ENCODE measurements at regions not wholly inside any gene's neighbourhood (a gene's known extent, or its start where the extent isn't known, plus 50 kb on each side); places are given as distances from the start of the nearest gene placed in this dataset.
A peak's percentile ranks its signal among the peaks of the same experiment; 100 is the strongest.
"Not testable (repeated sequence)": the region's sequence is repeated elsewhere in the genome, so short reads cannot be mapped to it uniquely, and the experiment has no call there.

DNA sequence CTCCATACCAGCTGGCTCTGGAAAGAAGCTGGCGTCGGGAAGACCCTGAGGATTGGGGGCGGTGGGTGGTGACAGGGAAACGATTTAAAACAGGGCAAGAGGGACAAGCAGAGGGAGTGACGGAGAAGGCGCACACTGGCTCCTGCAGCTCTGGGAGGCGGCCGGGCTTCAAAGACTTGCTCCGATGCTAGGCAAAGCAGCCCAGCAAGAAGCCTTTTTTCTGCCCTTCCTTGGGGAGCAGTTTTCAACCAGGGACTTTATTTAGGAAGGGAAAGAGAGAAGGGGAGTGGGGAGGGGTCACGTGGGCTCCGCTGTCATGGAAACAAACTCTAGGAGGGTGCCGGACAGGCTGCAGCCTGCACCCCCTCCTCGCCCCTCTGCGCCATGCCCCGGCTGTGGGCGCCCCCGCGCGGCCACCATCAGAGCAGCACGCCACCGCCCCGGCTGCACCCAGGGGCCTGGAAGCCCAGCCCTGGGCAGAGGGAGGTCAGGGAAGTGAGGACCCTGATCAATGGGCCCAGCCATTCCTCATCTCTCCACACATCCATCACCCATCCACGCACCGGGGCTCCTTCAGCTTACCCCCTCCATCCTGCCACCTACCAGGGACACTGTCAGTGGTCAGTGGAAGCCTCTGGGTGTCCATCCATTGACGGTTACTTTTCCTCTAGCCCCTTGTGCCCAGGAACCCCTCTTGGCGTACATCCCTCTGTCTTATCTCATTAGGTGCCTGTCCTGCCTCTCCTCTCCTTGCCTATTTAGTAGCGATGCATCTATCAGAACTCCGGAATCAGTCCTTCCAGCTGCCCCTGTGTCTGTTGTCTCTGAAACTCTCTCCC is 66.6 kb upstream of the CCDC167 start:
- Histone ChIP-seq H3K4me3 (ENCODE audit: low read depth, low read length) (peak overlapping the region; percentile 59), H3K79me2 (ENCODE audit: control insufficient read depth, insufficient read depth, low read length, unreplicated experiment) (no peaks in the 10 kb centered on the region), H3K27me3 (ENCODE audit: insufficient read depth, low read length) (peaks cover 22% of the 10 kb centered on the region), H3K36me3 (ENCODE audit: insufficient read depth, low read length) (no peaks in the 10 kb centered on the region), H2AFZ (ENCODE audit: low read length, unreplicated experiment) (peak overlapping the region; percentile 55), H3K27ac (ENCODE audit: low read depth, low read length) (no peak overlapping the region), H3K4me1 (ENCODE audit: control insufficient read depth, insufficient read depth, low read length, unreplicated experiment) (peaks cover 4% of the 10 kb centered on the region)

- peaks cover 17% of the 10 kb centered on the region for H3K27me3 ChIP-seq (ENCODE audit: insufficient read depth, low read length)
- H3K27ac ChIP-seq (ENCODE audit: low read depth, low read length): no peak overlapping the region
- H2AFZ ChIP-seq (ENCODE audit: low read length, unreplicated experiment): peak overlapping the region; percentile 55
- peaks cover 4% of the 10 kb centered on the region for H3K4me1 ChIP-seq (ENCODE audit: control insufficient read depth, insufficient read depth, low read length, unreplicated experiment)
- H3K79me2 ChIP-seq (ENCODE audit: control insufficient read depth, insufficient read depth, low read length, unreplicated experiment): no peaks in the 10 kb centered on the region
- H3K4me3 ChIP-seq (ENCODE audit: low read depth, low read length): peak overlapping the region; percentile 59
- no peaks in the 10 kb centered on the region for H3K36me3 ChIP-seq (ENCODE audit: insufficient read depth, low read length)
Observed at GRCh38 chr6:37565267-37566110, 65.8 kb upstream of the CCDC167 start.

GRCh38 chr6:37562926-37563288 is 63.2 kb upstream of the CCDC167 start:
- H3K36me3 ChIP-seq (ENCODE audit: insufficient read depth, low read length); H3K79me2 ChIP-seq (ENCODE audit: control insufficient read depth, insufficient read depth, low read length, unreplicated experiment); H3K27ac ChIP-seq (ENCODE audit: low read depth, low read length); H2AFZ ChIP-seq (ENCODE audit: low read length, unreplicated experiment); H3K4me3 ChIP-seq (ENCODE audit: low read depth, low read length); H3K4me1 ChIP-seq (ENCODE audit: control insufficient read depth, insufficient read depth, low read length, unreplicated experiment): not testable (repeated sequence)
- H3K27me3 ChIP-seq (ENCODE audit: insufficient read depth, low read length): peaks cover 15% of the 10 kb centered on the region

- Histone ChIP-seq H2AFZ (ENCODE audit: low read length, unreplicated experiment) (no peak overlapping the region), H3K79me2 (ENCODE audit: control insufficient read depth, insufficient read depth, low read length, unreplicated experiment) (no peaks in the 10 kb centered on the region), H3K27me3 (ENCODE audit: insufficient read depth, low read length) (peaks cover 15% of the 10 kb centered on the region), H3K4me1 (ENCODE audit: control insufficient read depth, insufficient read depth, low read length, unreplicated experiment) (peaks cover 4% of the 10 kb centered on the region), H3K36me3 (ENCODE audit: insufficient read depth, low read length) (no peaks in the 10 kb centered on the region), H3K27ac (ENCODE audit: low read depth, low read length) (no peak overlapping the region), H3K4me3 (ENCODE audit: low read depth, low read length) (no peak overlapping the region)
Observed at GRCh38 chr6:37561361-37561760, 61.7 kb upstream of the CCDC167 start.

DNA sequence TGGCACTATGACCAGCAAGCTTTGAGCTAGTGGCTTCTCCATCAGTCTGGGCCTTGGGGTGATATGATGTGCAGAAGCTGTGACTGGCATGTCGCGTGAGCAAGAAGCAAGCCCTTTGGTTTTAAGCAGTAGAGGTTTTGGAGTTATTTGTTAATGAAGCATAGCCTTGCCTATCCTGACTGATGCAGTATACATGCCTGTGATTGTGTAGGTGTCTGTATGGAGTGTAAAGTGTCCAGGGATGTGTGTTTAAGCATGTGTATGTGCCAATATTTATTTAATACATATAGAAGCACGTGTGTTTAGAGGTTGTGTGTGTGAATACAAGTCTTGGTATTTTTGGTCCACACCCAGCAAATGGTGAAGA is 61.0 kb upstream of the CCDC167 start:
- Histone ChIP-seq H3K36me3 (ENCODE audit: insufficient read depth, low read length) (no peaks in the 10 kb centered on the region), H2AFZ (ENCODE audit: low read length, unreplicated experiment) (no peak overlapping the region), H3K27ac (ENCODE audit: low read depth, low read length) (no peak overlapping the region), H3K27me3 (ENCODE audit: insufficient read depth, low read length) (peaks cover 13% of the 10 kb centered on the region), H3K79me2 (ENCODE audit: control insufficient read depth, insufficient read depth, low read length, unreplicated experiment) (no peaks in the 10 kb centered on the region), H3K4me1 (ENCODE audit: control insufficient read depth, insufficient read depth, low read length, unreplicated experiment) (peaks cover 2% of the 10 kb centered on the region), H3K4me3 (ENCODE audit: low read depth, low read length) (no peak overlapping the region)

- Histone ChIP-seq H3K4me3 (ENCODE audit: low read depth, low read length) (no peak overlapping the region), H3K27ac (ENCODE audit: low read depth, low read length) (no peak overlapping the region), H3K27me3 (ENCODE audit: insufficient read depth, low read length) (peaks cover 2% of the 10 kb centered on the region; the same call in 1 of the 2 replicates), H2AFZ (ENCODE audit: low read length, unreplicated experiment) (no peak overlapping the region), H3K79me2 (ENCODE audit: control insufficient read depth, insufficient read depth, low read length, unreplicated experiment) (no peaks in the 10 kb centered on the region), H3K36me3 (ENCODE audit: insufficient read depth, low read length) (no peaks in the 10 kb centered on the region), H3K4me1 (ENCODE audit: control insufficient read depth, insufficient read depth, low read length, unreplicated experiment) (peaks cover 6% of the 10 kb centered on the region)
Observed at GRCh38 chr6:37559501-37559900, 59.8 kb upstream of the CCDC167 start.

GRCh38 chr6:37559050-37559449 is 59.4 kb upstream of the CCDC167 start:
- Histone ChIP-seq H3K36me3 (ENCODE audit: insufficient read depth, low read length) (no peaks in the 10 kb centered on the region), H2AFZ (ENCODE audit: low read length, unreplicated experiment) (no peak overlapping the region), H3K79me2 (ENCODE audit: control insufficient read depth, insufficient read depth, low read length, unreplicated experiment) (no peaks in the 10 kb centered on the region), H3K27ac (ENCODE audit: low read depth, low read length) (no peak overlapping the region), H3K27me3 (ENCODE audit: insufficient read depth, low read length) (no peaks in the 10 kb centered on the region; the same call in 1 of the 2 replicates), H3K4me1 (ENCODE audit: control insufficient read depth, insufficient read depth, low read length, unreplicated experiment) (peaks cover 10% of the 10 kb centered on the region), H3K4me3 (ENCODE audit: low read depth, low read length) (no peak overlapping the region)

DNA sequence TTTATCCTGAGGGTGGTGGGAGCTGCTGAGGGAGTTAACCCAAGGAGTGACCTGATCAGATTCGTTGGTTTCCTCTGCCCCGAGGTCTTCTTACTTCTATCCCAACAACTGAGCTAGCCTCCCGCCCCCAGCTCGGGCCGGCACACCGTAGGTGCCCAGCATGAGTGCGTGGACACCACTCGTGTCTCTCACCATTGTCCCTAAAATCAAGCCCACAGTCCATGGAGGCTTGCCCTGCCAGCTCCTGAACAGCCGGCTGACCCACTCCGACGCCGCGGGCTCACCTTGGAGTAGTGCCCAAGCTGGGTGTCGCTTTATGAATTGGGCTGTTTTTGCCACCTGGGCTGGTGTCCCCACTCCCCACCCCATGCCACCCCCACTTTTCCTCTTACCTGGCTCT is 59.0 kb upstream of the CCDC167 start:
- no peak overlapping the region for H3K4me3 ChIP-seq (ENCODE audit: low read depth, low read length)
- no peaks in the 10 kb centered on the region for H3K79me2 ChIP-seq (ENCODE audit: control insufficient read depth, insufficient read depth, low read length, unreplicated experiment)
- no peak overlapping the region for H3K27ac ChIP-seq (ENCODE audit: low read depth, low read length)
- H3K27me3 ChIP-seq (ENCODE audit: insufficient read depth, low read length): no peaks in the 10 kb centered on the region; the same call in 1 of the 2 replicates
- H3K4me1 ChIP-seq (ENCODE audit: control insufficient read depth, insufficient read depth, low read length, unreplicated experiment): peaks cover 13% of the 10 kb centered on the region
- no peaks in the 10 kb centered on the region for H3K36me3 ChIP-seq (ENCODE audit: insufficient read depth, low read length)
- H2AFZ ChIP-seq (ENCODE audit: low read length, unreplicated experiment): no peak overlapping the region

- H3K79me2 ChIP-seq (ENCODE audit: control insufficient read depth, insufficient read depth, low read length, unreplicated experiment): no peaks in the 10 kb centered on the region
- H2AFZ ChIP-seq (ENCODE audit: low read length, unreplicated experiment): no peak overlapping the region
Observed at GRCh38 chr6:37558168-37558567, 58.5 kb upstream of the CCDC167 start.

GRCh38 chr6:37557645-37558114 is 58.0 kb upstream of the CCDC167 start:
- Histone ChIP-seq H3K4me1 (ENCODE audit: control insufficient read depth, insufficient read depth, low read length, unreplicated experiment) (peaks cover 23% of the 10 kb centered on the region), H3K79me2 (ENCODE audit: control insufficient read depth, insufficient read depth, low read length, unreplicated experiment) (no peaks in the 10 kb centered on the region), H3K4me3 (ENCODE audit: low read depth, low read length) (no peak overlapping the region), H2AFZ (ENCODE audit: low read length, unreplicated experiment) (no peak overlapping the region), H3K27me3 (ENCODE audit: insufficient read depth, low read length) (no peaks in the 10 kb centered on the region; the same call in 1 of the 2 replicates), H3K27ac (ENCODE audit: low read depth, low read length) (no peak overlapping the region), H3K36me3 (ENCODE audit: insufficient read depth, low read length) (no peaks in the 10 kb centered on the region)

More at GRCh38 chr6:37558168-37558567, 58.5 kb upstream of the CCDC167 start:
- no peak overlapping the region for H3K27ac ChIP-seq (ENCODE audit: low read depth, low read length)
- H3K4me1 ChIP-seq (ENCODE audit: control insufficient read depth, insufficient read depth, low read length, unreplicated experiment): peaks cover 18% of the 10 kb centered on the region
- H3K36me3 ChIP-seq (ENCODE audit: insufficient read depth, low read length): no peaks in the 10 kb centered on the region
- H3K27me3 ChIP-seq (ENCODE audit: insufficient read depth, low read length): no peaks in the 10 kb centered on the region; the same call in 1 of the 2 replicates
- no peak overlapping the region for H3K4me3 ChIP-seq (ENCODE audit: low read depth, low read length)
